ENCODE measurements at regions not wholly inside any gene's neighbourhood (a gene's known extent, or its start where the extent isn't known, plus 50 kb on each side); places are given as distances from the start of the nearest gene placed in this dataset.

DNA sequence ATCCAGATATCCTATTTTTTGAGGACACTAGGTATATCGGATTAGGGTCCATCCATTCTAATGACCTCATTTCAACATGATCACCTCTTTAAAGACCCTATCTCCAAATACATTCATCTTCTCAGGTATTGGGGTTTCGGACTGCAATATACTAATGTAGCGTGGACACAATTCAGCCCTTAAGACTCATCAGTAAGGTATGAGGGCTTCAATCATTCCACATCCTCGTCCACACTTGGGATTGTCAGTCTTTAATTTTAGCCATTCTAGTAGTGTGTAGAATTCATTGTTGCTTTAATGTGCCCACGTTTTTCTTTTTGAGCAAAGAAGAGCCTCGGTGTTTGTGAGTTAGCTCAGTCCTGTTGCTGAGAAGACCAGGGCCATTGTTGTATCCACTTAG is 177.0 kb upstream of the TBX3 start:
- Mint-ChIP-seq H3K9me3 (ENCODE audit: low read depth, unreplicated experiment) (peaks cover 28% of the 10 kb centered on the region), H3K4me1 (ENCODE audit: low read depth, unreplicated experiment) (no peaks in the 10 kb centered on the region), H3K27me3 (ENCODE audit: unreplicated experiment) (no peaks in the 10 kb centered on the region), H3K4me3 (ENCODE audit: low read depth, unreplicated experiment) (no peak overlapping the region), H3K27ac (ENCODE audit: unreplicated experiment) (no peak overlapping the region), H3K36me3 (ENCODE audit: insufficient read depth, unreplicated experiment) (no peaks in the 10 kb centered on the region)
- TF ChIP-seq, protein P1, sequence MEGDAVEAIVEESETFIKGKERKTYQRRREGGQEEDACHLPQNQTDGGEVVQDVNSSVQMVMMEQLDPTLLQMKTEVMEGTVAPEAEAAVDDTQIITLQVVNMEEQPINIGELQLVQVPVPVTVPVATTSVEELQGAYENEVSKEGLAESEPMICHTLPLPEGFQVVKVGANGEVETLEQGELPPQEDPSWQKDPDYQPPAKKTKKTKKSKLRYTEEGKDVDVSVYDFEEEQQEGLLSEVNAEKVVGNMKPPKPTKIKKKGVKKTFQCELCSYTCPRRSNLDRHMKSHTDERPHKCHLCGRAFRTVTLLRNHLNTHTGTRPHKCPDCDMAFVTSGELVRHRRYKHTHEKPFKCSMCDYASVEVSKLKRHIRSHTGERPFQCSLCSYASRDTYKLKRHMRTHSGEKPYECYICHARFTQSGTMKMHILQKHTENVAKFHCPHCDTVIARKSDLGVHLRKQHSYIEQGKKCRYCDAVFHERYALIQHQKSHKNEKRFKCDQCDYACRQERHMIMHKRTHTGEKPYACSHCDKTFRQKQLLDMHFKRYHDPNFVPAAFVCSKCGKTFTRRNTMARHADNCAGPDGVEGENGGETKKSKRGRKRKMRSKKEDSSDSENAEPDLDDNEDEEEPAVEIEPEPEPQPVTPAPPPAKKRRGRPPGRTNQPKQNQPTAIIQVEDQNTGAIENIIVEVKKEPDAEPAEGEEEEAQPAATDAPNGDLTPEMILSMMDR (IDR thresholded peaks at IDR 0.05; ENCODE audit: unreplicated experiment): no peak
- intact Hi-C loops (cut with micrococcal nuclease; ENCODE audit: unreplicated experiment): no loop called here
- DNase-seq: no peak
- BruUV-seq (replicated peaks): no TSS peak
- CTCF ChIA-PET: no interaction called here

DNA sequence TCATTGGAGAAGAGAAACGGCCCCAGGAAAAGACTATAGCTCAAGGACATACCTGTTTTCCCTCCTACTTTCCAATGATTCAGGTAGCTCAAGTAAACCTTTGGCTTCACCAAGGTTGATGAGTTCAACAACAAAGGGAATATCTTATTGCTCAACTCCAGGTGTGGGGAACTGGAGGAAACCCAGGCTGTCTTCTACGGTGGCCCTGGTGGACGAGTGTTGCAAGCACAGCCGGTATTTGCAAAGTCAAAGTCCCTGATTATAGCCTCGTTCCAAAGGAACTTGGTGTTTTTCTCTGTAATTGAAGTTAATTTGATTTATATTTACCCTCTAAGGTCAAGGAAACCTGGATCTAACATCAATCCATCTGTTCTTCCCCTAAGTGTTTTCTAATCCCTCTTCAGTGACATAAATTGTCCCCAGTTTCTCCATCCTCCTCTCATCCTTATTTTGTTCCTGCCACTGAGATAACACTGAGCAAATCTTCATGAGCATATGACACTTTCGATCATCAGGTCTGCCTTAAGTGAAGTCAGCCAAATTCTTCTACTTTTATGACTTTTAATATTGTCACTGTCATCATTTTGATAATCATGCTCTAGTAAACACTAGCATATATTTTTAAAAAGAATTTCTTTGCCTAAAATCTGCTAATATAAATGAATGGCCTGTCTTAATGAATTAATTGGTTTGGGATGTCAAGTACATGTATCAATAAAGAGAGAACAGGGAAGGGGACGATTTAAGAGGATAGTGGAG is 174.6 kb upstream of the TBX3 start:
- BruUV-seq (replicated peaks): no TSS peak
- Mint-ChIP-seq H3K27me3 (ENCODE audit: unreplicated experiment) (no peaks in the 10 kb centered on the region), H3K36me3 (ENCODE audit: insufficient read depth, unreplicated experiment) (no peaks in the 10 kb centered on the region), H3K9me3 (ENCODE audit: low read depth, unreplicated experiment) (peaks cover 29% of the 10 kb centered on the region), H3K4me3 (ENCODE audit: low read depth, unreplicated experiment) (no peak overlapping the region), H3K4me1 (ENCODE audit: low read depth, unreplicated experiment) (no peaks in the 10 kb centered on the region), H3K27ac (ENCODE audit: unreplicated experiment) (no peak overlapping the region)
- DNase-seq: no peak
- TF ChIP-seq, protein P1 (IDR thresholded peaks at IDR 0.05; ENCODE audit: unreplicated experiment): no peak
- CTCF ChIA-PET: no interaction called here
- intact Hi-C loops (cut with micrococcal nuclease; ENCODE audit: unreplicated experiment): no loop called here

DNA sequence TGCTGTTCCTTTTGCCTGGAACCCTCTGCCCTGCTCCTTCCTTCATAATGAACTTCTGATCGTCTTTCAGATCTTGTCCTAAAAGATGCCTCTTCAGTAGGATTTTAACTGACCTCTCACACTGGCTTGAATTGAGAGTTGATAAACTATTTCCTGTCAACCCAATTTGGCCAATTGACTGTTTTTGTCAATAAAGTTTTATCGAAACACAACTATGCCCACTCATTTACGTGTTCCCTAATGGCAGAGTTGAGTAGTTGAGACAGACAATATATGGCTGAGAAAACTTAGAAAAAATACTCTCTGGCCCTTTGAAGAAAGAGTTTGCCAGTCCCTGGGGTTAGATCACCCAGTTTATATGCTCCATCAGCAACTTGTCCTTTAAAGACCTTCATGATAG is 171.7 kb upstream of the TBX3 start:
- TF ChIP-seq, protein P1 (IDR thresholded peaks at IDR 0.05; ENCODE audit: unreplicated experiment): no peak
- no peak for DNase-seq
- BruUV-seq (replicated peaks): no TSS peak
- Mint-ChIP-seq H3K27ac (ENCODE audit: unreplicated experiment) (no peak overlapping the region), H3K27me3 (ENCODE audit: unreplicated experiment) (no peaks in the 10 kb centered on the region), H3K4me3 (ENCODE audit: low read depth, unreplicated experiment) (no peak overlapping the region), H3K36me3 (ENCODE audit: insufficient read depth, unreplicated experiment) (no peaks in the 10 kb centered on the region), H3K4me1 (ENCODE audit: low read depth, unreplicated experiment) (no peaks in the 10 kb centered on the region), H3K9me3 (ENCODE audit: low read depth, unreplicated experiment) (peaks cover 23% of the 10 kb centered on the region)
- intact Hi-C loops (cut with micrococcal nuclease; ENCODE audit: unreplicated experiment): no loop called here
- CTCF ChIA-PET: no interaction called here

DNA sequence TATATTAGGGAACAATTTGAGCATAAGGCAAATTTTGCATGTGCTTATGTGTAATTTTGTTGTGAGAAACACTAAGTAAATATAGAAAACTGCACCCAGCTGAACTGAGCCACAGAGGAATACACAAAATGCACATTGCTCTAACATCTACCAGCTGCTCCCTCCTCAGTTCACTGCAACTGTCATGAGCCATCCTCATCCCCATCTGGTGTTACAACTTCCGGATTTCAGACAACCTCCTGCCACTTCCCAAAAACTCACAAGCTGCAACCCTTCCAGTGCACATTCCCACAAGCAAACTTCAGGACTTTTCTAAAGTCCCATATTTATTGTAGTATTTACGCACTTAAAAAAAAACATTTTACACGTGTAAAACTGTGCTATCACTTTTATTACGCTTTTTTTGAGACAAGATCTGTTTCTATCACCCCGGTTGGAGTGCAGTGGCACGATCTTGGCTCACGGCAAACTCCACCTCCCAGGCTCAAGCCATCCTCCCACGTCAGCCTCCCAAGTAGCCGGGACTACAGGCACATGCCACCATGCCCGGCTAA is 169.1 kb upstream of the TBX3 start:
- H3K36me3 Mint-ChIP-seq (ENCODE audit: insufficient read depth, unreplicated experiment): no peaks in the 10 kb centered on the region
- no peaks in the 10 kb centered on the region for H3K4me1 Mint-ChIP-seq (ENCODE audit: low read depth, unreplicated experiment)
- intact Hi-C loops (cut with micrococcal nuclease; ENCODE audit: unreplicated experiment): no loop called here
- H3K9me3 Mint-ChIP-seq (ENCODE audit: low read depth, unreplicated experiment): peaks cover 21% of the 10 kb centered on the region
- BruUV-seq (replicated peaks): no TSS peak
- DNase-seq: no peak
- no peak overlapping the region for H3K27ac Mint-ChIP-seq (ENCODE audit: unreplicated experiment)
- CTCF ChIA-PET: no interaction called here
- H3K27me3 Mint-ChIP-seq (ENCODE audit: unreplicated experiment): no peaks in the 10 kb centered on the region
- TF ChIP-seq, protein P1 (IDR thresholded peaks at IDR 0.05; ENCODE audit: unreplicated experiment): no peak
- no peak overlapping the region for H3K4me3 Mint-ChIP-seq (ENCODE audit: low read depth, unreplicated experiment)

Data from Calu3 (cell line).